MM.1S (cell line): ENCODE measurements at regions not wholly inside any gene's neighbourhood (a gene's known extent, or its start where the extent isn't known, plus 50 kb on each side); places are given as distances from the start of the nearest gene placed in this dataset.

Experiments used
- DNase-seq: peaks from one replicate; pipeline ENCODE4 v3.0.0-alpha.2; 2015
- H2AFZ ChIP-seq: fragments of 300-600 bp; sonication (generic); 2 replicates; pipeline ENCODE4 v1.6.0; 2016; ENCODE audit warnings: antibody characterized with exemption, low read length
- H3F3A ChIP-seq: fragments of 300-600 bp; sonication (generic); 2 replicates; pipeline ENCODE4 v1.6.1; 2016; ENCODE audit warnings: mild to moderate bottlenecking, antibody characterized with exemption, low read length, moderate library complexity, mixed read lengths; ENCODE audit not compliant: insufficient read depth
- H3K27ac ChIP-seq: fragments of 300-600 bp; sonication (generic); 2 replicates; pipeline ENCODE4 v1.5.1; 2016; ENCODE audit warnings: mild to moderate bottlenecking, low read length
- H3K27me3 ChIP-seq: fragments of 300-600 bp; sonication (generic); replicated peaks from 2 replicates; pipeline ENCODE4 v1.6.0; 2016; ENCODE audit warnings: low read length; ENCODE audit not compliant: insufficient read depth
- H3K36me3 ChIP-seq: fragments of 300-600 bp; sonication (generic); replicated peaks from 2 replicates; pipeline ENCODE4 v1.6.1; 2016; ENCODE audit warnings: mild to moderate bottlenecking, low read length, mixed read lengths; ENCODE audit not compliant: insufficient read depth
- H3K4me1 ChIP-seq: fragments of 300-600 bp; sonication (generic); 2 replicates; pipeline ENCODE4 v1.6.1; 2016; ENCODE audit warnings: low read length, mixed read lengths
- H3K4me2 ChIP-seq: fragments of 300-600 bp; sonication (generic); 2 replicates; pipeline ENCODE4 v1.6.0; 2016; ENCODE audit warnings: low read depth, low read length
- H3K4me3 ChIP-seq: fragments of 300-600 bp; sonication (generic); 2 replicates; pipeline ENCODE4 v1.5.1; 2016; ENCODE audit warnings: low read length, mixed read lengths
- H3K79me2 ChIP-seq: fragments of 300-600 bp; sonication (generic); 2 replicates; pipeline ENCODE4 v1.6.1; 2016; ENCODE audit warnings: mixed run types, low read length, mixed read lengths
- H3K9ac ChIP-seq: fragments of 300-600 bp; sonication (generic); 2 replicates; pipeline ENCODE4 v1.6.1; 2016; ENCODE audit warnings: low read length, mixed read lengths
- H3K9me2 ChIP-seq: fragments of 300-600 bp; sonication (generic); replicated peaks from 2 replicates; pipeline ENCODE4 v1.6.1; 2016; ENCODE audit warnings: mild to moderate bottlenecking, low read length, mixed read lengths; ENCODE audit not compliant: insufficient read depth
- H3K9me3 ChIP-seq: fragments of 300-600 bp; sonication (generic); replicated peaks from 2 replicates; pipeline ENCODE4 v1.6.1; 2016; ENCODE audit warnings: mild to moderate bottlenecking, low read length, mixed read lengths; ENCODE audit not compliant: insufficient read depth
- H4K20me1 ChIP-seq: fragments of 300-600 bp; sonication (generic); 2 replicates; pipeline ENCODE4 v1.6.1; 2016; ENCODE audit warnings: mild to moderate bottlenecking, low read length, moderate library complexity, mixed read lengths; ENCODE audit not compliant: insufficient read depth
- EZH2 ChIP-seq: fragments of 300-600 bp; sonication (generic); optimal IDR thresholded peaks from 2 replicates; pipeline ENCODE3; 2017; ENCODE audit warnings: low read depth, mild to moderate bottlenecking, antibody characterized with exemption, low read length, mixed read lengths
- EZH2phosphoT487 ChIP-seq: fragments of 300-600 bp; sonication (generic); IDR thresholded peaks from 2 replicates; pipeline ENCODE4 v1.6.1; 2018; ENCODE audit warnings: antibody characterized with exemption, low read length
- TF ChIP-seq, protein P1 (sequence below): fragments of 300-600 bp; sonication (generic); IDR thresholded peaks from 2 replicates; pipeline ENCODE4 v1.5.1; 2016; ENCODE audit warnings: antibody characterized with exemption, low read length, mixed read lengths

DNA sequence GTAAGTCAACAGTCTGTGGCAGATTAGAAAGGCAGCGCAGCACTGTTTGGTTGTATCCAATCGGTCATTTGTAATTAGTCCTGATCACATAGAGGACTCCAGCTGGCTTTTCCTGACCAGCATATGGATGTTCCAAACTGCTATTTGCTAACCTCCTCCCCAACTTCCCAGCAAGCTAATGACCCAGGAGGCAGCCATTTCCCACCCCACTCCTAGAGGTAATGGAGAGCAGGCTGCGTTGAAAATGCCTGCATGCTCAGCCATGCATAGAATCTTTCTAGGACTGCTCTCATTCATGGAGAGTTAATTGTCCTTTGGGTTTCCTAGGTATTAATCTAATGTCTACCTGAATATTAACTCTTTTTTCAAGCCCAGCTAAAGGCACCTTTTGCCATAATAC lies 850.6 kb upstream of the WWC1 start:
- Histone ChIP-seq H4K20me1 (no peaks in the 10 kb centered on the region), H2AFZ (no peak overlapping the region), H3K4me3 (no peak overlapping the region), H3K79me2 (no peaks in the 10 kb centered on the region), H3K9me2 (no peaks in the 10 kb centered on the region), H3K27me3 (no peaks in the 10 kb centered on the region), H3K9ac (no peak overlapping the region), H3K27ac (no peak overlapping the region), H3K4me2 (no peak overlapping the region), H3F3A (no peaks in the 10 kb centered on the region), H3K4me1 (no peaks in the 10 kb centered on the region), H3K36me3 (no peaks in the 10 kb centered on the region), H3K9me3 (no peaks in the 10 kb centered on the region)
- no peak for TF ChIP-seq EZH2phosphoT487
- no peak for TF ChIP-seq EZH2
- TF ChIP-seq, protein P1, sequence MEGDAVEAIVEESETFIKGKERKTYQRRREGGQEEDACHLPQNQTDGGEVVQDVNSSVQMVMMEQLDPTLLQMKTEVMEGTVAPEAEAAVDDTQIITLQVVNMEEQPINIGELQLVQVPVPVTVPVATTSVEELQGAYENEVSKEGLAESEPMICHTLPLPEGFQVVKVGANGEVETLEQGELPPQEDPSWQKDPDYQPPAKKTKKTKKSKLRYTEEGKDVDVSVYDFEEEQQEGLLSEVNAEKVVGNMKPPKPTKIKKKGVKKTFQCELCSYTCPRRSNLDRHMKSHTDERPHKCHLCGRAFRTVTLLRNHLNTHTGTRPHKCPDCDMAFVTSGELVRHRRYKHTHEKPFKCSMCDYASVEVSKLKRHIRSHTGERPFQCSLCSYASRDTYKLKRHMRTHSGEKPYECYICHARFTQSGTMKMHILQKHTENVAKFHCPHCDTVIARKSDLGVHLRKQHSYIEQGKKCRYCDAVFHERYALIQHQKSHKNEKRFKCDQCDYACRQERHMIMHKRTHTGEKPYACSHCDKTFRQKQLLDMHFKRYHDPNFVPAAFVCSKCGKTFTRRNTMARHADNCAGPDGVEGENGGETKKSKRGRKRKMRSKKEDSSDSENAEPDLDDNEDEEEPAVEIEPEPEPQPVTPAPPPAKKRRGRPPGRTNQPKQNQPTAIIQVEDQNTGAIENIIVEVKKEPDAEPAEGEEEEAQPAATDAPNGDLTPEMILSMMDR: no peak
- no peak for DNase-seq

DNA sequence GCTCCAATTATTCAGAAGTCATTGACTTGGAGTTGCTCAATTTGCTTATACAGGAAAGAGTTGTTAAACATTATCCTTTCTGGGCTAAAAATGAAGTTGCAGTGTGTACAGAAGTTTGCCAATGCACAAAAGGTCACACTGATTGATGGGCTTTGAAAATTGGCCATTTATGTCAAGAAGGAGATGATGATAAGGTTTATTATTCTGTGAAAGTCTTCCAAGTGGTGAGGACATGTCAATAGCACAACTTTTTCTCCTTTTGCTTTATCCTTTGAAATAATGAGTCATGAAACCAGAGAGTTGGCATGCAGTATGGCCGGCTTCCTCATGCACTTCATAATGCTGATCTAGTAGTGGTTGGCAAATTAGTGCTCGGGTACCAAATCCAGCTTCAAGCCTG lies 848.5 kb upstream of the WWC1 start:
- Histone ChIP-seq H3K9me2 (no peaks in the 10 kb centered on the region), H3K4me3 (no peak overlapping the region), H2AFZ (no peak overlapping the region), H4K20me1 (no peaks in the 10 kb centered on the region), H3K36me3 (no peaks in the 10 kb centered on the region), H3F3A (no peaks in the 10 kb centered on the region), H3K9ac (no peak overlapping the region), H3K27ac (no peak overlapping the region), H3K4me2 (no peak overlapping the region), H3K79me2 (no peaks in the 10 kb centered on the region), H3K9me3 (no peaks in the 10 kb centered on the region), H3K4me1 (no peaks in the 10 kb centered on the region), H3K27me3 (no peaks in the 10 kb centered on the region)
- DNase-seq: no peak
- TF ChIP-seq EZH2phosphoT487 (no peak), EZH2 (no peak)
- TF ChIP-seq, protein P1: no peak

DNA sequence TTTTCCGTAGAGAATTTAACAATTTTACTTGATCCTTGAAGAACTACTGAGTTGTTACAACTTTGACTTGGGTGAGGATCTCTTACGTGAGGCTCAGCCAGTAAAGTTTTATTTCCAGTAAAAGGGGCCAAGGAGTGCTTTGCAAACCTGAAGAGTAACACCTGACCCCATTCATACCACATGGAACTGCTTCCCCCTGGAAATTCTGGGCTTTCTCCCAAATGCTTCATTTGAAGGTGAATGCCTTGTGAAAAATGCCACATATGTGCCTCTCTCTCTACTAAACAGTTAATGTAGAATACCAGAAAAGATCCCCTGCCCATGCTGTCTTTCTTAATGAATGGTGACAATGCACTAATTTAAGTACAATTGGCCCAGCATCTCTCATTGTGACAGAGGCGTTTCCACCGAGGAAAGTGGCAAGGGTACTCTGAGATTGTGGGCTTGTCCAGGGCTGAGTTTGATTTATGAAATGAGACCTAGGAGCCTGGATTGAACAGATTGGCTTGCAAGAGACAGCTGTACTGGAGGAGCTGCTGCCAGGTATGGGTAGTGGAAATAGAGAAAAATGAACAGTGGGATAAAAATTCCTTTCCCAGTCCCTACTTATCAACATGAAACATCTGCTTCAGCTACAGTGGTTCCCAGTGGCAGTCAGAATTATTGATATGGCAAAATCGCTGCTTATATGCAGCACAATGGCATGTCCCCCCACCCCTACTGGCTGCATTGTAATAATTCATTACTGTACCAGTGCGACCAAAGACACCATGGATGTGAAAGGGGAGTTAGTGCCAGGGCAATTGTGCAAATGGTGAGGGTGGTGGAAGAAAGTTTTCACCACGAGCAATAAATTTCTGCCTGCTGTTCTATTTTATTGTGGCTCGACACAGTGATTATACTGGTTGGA lies 843.7 kb upstream of the WWC1 start:
- no peak for DNase-seq
- no peaks in the 10 kb centered on the region for H3K4me1 ChIP-seq
- no peak overlapping the region for H3K4me2 ChIP-seq
- H3K9me2 ChIP-seq: no peaks in the 10 kb centered on the region
- H3K9ac ChIP-seq: no peak overlapping the region
- H3K27ac ChIP-seq: no peak overlapping the region
- H3K79me2 ChIP-seq: no peaks in the 10 kb centered on the region
- no peaks in the 10 kb centered on the region for H3K27me3 ChIP-seq
- TF ChIP-seq, protein P1: no peak
- TF ChIP-seq EZH2phosphoT487: no peak
- no peak for TF ChIP-seq EZH2
- no peaks in the 10 kb centered on the region for H3K9me3 ChIP-seq
- no peak overlapping the region for H3K4me3 ChIP-seq
- H4K20me1 ChIP-seq: no peaks in the 10 kb centered on the region
- H2AFZ ChIP-seq: no peak overlapping the region
- H3F3A ChIP-seq: no peaks in the 10 kb centered on the region
- no peaks in the 10 kb centered on the region for H3K36me3 ChIP-seq
